Skin epidermis (tissue), 12 donors: ENCODE measurements at regions not wholly inside any gene's neighbourhood (a gene's known extent, or its start where the extent isn't known, plus 50 kb on each side); places are given as distances from the start of the nearest gene placed in this dataset.
"Not testable (repeated sequence)": the region's sequence is repeated elsewhere in the genome, so short reads cannot be mapped to it uniquely, and the experiment has no call there.

Experiments used
- H3K27ac ChIP-seq, 21 experiments: fragments of 200-600 bp; sonication (generic) in 11 of 21; one replicate each; pipeline ENCODE4 v1.5.0; 2020; ENCODE audit warnings: mild to moderate bottlenecking in 3 of 21, inconsistent platforms in 2 of 21, moderate library complexity in 2 of 21
- H3K4me3 ChIP-seq, 7 experiments: fragments of 200-600 bp; sonication (generic) in 2 of 7; one replicate each; pipeline ENCODE4 v1.5.0; 2020; ENCODE audit warnings: inconsistent platforms in 2 of 7, mild to moderate bottlenecking in 2 of 7, moderate library complexity in 1 of 7

DNA sequence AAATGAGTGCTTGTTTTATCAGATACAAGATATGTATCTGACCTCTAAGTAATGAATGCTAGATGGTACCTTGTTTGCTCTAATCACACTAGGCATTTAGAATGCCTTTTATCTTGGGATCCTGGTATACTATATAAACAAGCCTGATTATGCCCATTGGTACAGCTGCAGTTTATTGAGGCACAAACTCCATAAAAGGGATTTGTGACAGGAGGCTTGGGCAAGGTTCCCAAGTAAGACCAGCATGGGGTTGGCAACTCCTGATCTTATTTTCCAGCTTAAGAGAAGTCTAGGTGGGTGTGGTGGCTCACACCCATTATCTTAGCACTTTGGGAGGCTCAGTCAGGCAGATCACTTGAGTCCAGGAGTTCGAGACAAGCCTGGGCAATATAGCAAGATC is 93.9 kb upstream of the DMRT1 start:
- Histone ChIP-seq H3K4me3 (no peak overlapping the region), H3K27ac (peak overlapping the region in 3 of 21 experiments; percentile 29 to 42 (median 41))

DNA sequence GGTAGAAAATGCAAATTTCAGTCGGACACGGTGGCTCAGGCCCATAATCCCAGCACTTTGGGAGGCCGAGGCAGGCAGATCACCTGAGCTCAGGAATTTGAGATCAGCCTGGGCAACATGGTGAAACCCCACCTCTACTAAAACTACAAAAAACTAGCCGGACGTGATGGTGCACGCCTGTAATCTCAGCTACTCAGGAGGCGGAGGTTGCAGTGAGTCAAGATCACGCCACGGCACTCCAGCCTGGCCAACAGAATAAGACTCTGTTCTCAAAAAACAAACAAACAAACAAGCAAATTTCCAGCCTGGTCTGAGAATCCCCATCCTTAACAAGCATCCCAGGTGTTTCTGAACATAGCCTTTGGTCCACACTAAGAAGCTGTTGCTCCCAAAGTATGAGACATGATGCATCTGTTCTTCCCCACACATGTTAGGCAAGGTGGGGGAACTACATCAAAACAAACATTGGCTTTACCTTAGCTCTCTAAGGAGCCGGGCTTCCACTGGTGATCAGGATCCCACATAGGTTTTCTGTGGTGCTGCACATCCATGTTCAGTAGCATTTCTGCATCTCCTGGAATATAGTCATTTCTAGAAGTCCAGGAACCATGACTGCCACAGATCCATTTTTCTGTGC is 92.5 kb upstream of the DMRT1 start:
- H3K27ac ChIP-seq = peak overlapping the region in 12 of 21 experiments; percentile 21 to 77 (median 44)
- H3K4me3 ChIP-seq = no peak overlapping the region

GRCh38 chr9:749716-750115 is 91.8 kb upstream of the DMRT1 start:
- Histone ChIP-seq H3K27ac (peak overlapping the region in 5 of 21 experiments; percentile 31 to 77 (median 45)), H3K4me3 (no peak overlapping the region)

- Histone ChIP-seq H3K27ac (peak overlapping the region in 6 of 21 experiments; percentile 3 to 62 (median 20)), H3K4me3 (no peak overlapping the region)
These were observed 91.1 kb upstream of the DMRT1 start for GRCh38 chr9:750249-750967.

DNA sequence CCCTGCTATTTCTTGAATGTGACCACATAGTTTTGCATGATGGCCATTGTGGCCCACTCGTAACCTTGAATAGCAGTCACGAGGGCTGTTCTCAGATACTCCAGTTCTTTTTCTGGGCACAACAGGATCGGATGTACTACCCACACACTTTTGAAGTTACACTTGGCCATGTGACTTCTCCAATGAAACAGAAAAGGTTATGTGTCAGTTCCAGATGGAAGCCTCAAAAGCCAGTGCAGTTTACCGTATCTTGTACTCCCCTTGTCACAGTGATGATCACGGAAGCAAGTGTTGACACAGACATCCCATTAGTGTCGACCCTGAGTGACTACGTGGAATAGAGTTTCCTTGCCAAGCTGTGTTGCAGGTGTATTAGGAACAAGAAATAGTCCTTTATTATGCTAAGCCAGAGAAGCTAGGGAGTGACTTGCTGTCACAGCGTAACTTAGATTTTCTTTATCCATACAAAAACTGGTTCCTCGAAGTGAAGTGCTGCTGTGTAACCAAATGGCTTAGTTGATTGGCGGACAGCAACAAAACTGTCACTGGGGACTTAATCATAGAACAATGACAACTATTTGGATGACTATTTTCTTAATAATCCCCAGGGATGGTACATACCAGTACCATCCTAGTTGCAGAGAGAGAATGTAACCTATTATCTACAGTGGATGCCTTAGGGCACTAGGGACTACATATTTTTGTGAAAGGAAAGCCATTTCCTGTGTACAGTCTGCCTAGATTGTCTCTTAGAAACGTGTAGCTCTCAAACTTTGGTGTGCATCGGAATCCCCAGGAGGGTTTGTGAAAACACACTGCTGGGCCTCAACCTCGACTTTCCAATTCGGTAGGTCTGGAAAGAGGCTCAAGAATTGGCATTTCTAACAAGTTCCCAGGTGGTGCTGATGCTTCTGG is 90.1 kb upstream of the DMRT1 start:
- peak overlapping the region in 15 of 21 experiments; percentile 3 to 75 (median 40) for H3K27ac ChIP-seq
- H3K4me3 ChIP-seq = no peak overlapping the region

DNA sequence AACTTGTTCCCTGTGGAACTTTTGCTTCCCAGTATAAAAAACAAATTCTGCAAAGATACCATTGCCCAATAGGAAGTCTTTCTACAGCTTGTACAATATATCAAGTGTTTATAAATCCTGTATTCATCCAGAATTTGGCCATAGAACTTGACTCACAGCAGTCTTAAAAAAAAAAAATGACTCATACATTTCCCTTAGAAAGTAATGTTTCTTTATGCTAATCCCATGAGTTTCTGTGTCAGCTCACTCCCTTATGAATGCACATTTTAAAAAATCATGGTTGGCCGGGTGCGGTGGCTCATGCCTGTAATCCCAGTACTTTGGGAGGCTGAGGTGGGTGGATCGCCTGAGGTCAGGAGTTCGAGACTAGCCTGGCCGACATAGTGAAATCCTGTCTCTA is 89.3 kb upstream of the DMRT1 start:
- Histone ChIP-seq H3K27ac (peak overlapping the region in 14 of 21 experiments; percentile 4 to 75 (median 39)), H3K4me3 (no peak overlapping the region)

GRCh38 chr9:752681-753200 is 88.8 kb upstream of the DMRT1 start:
- Histone ChIP-seq H3K27ac (peak overlapping the region in 5 of 21 experiments; percentile 8 to 71 (median 33)), H3K4me3 (no peak overlapping the region)

DNA sequence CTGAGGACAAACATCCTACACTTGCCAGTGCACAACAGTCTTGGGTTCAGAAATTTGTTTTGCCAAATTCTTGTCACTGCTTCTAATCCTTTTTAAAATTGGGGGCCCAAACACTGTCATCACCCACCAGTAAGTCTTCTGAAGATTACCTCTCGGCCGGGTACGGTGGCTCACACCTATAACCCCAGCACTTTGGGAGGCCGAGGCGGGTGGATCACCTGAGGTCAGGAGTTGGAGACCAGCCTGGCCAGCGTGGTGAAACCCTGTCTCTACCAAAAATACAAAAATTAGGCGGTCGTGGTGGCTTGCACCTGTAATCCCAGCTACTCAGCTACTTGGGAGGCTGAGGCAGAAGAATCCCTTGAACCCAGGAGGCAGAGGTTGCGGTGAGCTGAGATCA is 87.8 kb upstream of the DMRT1 start:
- H3K4me3 ChIP-seq, H3K27ac ChIP-seq: not testable (repeated sequence)

- no peak overlapping the region for H3K4me3 ChIP-seq
- H3K27ac ChIP-seq = no peak overlapping the region
These were observed 87.2 kb upstream of the DMRT1 start for GRCh38 chr9:754150-754931.

DNA sequence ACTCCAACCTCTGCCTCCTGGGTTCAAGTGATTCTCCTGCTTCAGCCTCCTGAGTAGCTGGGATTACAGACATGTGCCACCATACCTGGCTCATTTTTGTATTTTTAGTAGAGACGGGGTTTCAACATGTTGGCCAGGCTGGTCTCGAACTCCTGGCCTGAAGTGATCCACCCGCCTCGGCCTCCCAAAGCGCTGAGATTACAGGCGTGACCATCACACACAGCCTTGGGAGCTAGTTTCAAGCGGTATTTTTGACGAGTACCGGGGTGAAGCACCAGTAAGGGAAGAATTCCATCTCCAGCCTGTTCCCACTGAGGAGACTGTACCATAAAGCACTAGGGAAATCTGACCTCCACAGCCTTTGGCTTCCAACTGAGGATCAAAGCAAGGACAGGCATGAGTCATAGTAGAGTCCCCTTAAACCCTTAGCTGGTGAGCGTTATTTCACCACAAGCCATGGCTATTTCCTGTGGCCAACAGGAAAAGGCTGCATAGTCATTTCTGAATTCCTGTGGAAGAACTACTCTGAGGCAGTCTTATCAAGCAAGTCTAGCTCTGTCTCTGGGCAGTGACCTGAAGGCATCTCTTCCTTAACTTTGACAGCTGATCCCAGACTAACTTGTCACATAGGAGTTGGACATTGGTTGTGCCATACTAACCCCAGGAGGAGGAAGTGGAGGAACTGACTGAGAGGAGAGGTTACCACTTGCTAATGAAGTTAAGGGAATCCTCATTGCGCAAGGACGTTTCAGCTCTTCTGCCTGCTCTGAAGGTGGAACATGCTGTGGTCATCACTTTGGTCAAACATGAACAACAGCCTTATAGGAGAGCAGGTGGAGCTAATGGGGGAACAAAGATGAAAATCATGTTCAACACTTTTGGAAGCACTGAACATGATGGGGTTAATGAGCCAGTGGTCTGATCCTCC is 85.8 kb upstream of the DMRT1 start:
- Histone ChIP-seq H3K4me3 (no peak overlapping the region), H3K27ac (peak overlapping the region in 1 of 21 experiments; percentile 59)

GRCh38 chr9:757246-757881 is 84.1 kb upstream of the DMRT1 start:
- no peak overlapping the region for H3K4me3 ChIP-seq
- no peak overlapping the region for H3K27ac ChIP-seq

- H3K4me3 ChIP-seq = no peak overlapping the region
- no peak overlapping the region for H3K27ac ChIP-seq
These were observed 83.4 kb upstream of the DMRT1 start for GRCh38 chr9:758146-758545.

DNA sequence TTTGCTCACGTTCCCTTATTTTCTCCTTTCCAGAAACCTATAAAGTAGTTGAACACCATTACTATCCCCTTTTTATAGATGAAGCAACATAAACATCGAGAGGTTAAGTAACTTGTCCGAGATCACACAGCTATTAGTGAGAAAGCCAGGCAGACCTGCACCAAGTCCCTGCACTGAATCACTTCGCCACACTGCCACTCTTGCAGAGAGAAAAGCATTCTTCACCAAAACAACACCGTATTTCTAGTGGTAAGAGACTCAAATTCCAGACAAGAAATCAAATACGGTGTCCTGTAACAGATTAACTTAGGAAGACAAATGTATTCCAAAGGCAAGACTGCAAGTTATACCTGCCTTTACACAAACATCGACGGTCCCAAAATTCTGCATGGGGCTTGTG is 82.0 kb upstream of the DMRT1 start:
- no peak overlapping the region for H3K27ac ChIP-seq
- no peak overlapping the region for H3K4me3 ChIP-seq

DNA sequence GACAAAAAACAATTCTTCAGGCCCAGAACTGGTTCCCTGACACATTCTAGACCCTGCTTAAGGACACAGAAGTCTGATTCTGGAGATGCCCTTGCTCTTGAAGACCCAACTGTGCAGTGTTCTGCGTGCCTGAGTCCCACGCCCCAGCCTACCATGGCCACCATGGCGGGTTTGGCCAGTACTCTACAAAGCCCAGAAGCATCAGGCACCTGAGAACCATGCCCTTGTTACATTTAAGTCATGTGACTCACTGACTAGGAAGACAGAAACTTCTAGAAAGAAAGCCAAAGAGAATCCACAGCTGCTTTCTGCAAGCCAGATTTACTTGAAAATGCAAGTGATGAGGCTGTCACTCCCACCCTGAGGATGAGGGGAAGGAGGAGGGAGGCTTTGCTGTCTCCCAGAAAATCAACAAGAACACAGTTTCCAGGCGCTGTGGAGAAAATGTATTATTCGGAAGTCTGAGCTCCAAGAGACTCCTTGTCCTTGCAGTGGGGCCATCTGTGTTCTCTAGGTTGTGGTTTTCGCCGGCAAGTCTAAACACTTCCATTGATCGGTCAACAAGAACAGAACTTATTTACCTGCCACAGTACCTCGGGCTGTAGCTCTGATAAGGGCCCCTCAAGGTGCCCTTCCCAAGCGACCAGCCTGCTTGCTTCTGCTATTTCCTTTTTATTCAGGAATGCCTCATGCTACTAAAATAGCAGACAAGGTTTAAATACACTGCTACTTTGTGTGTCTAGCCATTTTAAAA is 81.3 kb upstream of the DMRT1 start:
- Histone ChIP-seq H3K27ac (peak overlapping the region in 1 of 21 experiments; percentile 0), H3K4me3 (no peak overlapping the region)

DNA sequence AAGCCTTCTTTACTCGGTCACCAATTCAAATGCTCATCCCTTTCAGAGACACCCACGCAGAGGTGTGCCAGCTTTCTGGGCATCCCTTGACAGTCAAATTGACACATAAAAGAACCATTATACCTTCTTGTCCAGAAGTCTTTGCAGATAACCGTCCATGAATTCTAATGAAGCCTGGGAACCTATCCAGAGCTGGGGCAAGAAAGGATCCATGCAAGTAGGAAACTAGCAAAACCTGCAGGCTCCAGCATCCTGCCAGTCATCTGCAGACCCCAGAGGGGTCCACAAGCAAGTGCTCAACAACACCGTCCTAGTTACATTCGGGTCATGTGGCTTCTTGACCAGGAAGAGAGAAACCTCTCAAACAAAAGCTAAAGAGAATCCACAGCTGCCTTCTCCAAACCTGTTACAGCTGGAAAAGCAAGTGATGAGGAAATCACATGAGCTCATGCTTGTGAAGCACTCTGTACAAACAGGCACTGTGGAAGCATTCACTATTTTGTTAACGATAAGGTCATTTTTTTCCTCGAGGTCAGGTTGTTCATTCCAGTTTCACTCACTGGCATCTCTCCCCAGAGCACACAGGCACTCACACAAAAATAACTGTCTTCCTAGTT is 80.2 kb upstream of the DMRT1 start:
- Histone ChIP-seq H3K4me3 (no peak overlapping the region), H3K27ac (peak overlapping the region in 3 of 21 experiments; percentile 0 to 51 (median 9))

DNA sequence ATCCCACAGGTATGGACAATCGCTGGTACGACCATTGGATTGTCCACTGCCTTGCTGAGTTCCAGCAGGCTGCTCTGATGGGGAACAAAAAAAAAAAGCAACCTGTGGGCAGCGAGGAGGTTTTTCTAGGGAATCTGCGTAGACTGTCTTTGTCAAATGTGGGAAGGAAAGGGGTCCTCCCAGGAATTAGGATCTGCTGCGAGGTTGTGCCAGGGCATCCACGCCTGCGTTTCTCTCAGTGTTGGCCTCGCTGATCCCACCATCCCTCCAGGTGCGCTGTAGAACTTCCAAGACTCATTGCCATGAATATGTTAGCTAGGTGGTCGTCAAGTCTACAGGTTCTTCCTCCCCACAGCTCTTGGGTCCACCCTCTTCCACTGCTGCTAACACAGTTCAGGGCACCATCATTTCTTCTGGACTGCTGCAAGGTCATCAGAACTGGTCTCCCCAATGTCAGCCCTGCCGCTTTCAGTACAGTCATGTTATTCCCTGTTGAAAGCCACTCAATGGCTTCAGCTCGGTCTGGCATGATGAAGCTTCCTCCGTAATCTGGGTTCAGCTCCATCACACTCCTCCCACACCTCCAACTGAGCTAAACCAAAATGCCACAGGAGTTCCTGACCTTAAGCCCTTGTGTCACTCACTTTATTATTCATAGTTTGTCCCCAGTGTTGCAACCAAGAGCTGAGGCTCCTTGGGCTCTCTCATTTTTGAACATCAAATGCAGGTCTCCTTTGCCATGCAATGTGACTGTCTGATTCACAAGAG is 79.5 kb upstream of the DMRT1 start:
- Histone ChIP-seq H3K4me3 (no peak overlapping the region), H3K27ac (no peak overlapping the region)
